ENCODE measurements at regions not wholly inside any gene's neighbourhood (a gene's known extent, or its start where the extent isn't known, plus 50 kb on each side); places are given as distances from the start of the nearest gene placed in this dataset.

- peak; percentile 23 for DNase-seq
These were observed 68.2 kb upstream of the TENM3 start for GRCh38 chr4:182174979-182175378.

GRCh38 chr4:182175788-182176519 is 67.2 kb upstream of the TENM3 start:
- no peak for DNase-seq

DNA sequence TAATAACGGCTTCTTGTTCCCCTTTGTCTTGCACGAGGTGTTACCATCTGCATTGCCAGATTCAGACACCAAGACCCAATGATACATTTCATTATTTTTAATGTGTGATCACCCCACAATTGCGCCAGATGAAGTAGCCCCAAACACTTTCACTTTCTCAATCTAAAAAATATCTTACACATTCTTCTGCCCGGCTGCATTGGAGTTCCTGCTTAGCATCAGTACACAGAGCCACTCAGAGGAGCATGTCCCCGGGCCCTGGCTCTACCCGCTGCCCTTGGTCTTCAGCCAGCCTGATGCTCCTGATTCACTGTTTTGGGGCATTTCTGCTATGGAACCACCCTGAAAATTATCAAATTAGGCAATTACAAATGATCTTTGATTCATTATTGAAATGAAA is 66.0 kb upstream of the TENM3 start:
- DNase-seq: no peak

- no peak for DNase-seq
These were observed 64.1 kb upstream of the TENM3 start for GRCh38 chr4:182179105-182179504.

DNA sequence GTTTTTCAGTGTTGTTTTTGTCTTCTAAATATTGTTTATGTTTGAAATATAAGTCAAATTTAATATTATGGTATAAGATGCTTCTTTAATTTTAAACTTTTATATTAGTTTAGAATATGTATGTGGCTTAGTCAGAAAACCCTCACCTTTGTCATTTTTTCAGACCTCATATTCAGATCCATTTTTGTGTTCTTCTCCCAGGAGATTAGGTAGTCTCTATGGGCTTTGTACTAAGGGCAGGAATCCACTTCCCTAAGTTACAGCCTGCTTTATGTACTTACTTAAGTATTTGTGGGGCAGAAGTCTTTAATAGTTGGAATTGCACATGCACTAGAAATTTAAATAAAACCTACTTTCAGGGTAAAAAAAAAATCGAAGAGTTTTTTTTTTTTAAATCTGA is 63.5 kb upstream of the TENM3 start:
- no peak for DNase-seq

- DNase-seq: no peak
These were observed 57.7 kb upstream of the TENM3 start for GRCh38 chr4:182185491-182185890.

DNA sequence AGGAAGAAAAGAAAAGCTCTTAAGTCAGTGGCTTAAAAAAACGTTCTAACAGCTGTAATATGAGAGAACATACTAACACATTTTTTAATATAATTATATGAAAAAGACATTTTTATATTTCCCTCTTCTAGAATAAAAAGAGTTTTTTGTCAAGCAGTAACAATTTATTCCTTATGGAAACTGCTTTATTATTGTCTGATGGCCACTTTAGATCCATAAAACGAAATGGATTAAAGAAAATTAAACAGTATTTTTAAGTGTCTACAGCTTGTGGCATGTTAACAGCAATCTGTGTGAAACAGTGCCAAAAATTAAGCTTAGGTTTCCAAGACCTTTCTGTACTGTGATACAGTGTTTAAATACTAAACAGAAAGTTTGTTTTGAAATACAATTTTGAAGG is 55.5 kb upstream of the TENM3 start:
- no peak for DNase-seq

DNA sequence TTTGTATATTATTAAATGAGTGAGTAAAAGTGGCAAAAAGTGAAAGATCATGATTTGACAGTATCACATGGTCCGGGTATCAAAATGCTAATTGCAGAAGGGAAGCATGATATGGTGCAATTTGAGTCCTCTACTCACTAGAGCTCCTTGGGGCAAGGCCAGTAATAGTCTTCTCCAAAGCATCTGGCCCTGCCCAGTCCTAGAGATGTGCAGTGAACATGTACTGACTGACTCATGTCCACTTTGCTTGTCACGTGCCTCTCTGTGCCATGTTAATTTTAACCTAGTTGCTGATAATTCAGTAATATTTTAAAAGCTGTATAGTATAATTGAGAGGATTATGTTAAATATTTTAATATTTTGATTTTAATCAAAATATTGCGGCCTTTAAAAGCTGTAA is 54.6 kb upstream of the TENM3 start:
- DNase-seq: no peak

DNA sequence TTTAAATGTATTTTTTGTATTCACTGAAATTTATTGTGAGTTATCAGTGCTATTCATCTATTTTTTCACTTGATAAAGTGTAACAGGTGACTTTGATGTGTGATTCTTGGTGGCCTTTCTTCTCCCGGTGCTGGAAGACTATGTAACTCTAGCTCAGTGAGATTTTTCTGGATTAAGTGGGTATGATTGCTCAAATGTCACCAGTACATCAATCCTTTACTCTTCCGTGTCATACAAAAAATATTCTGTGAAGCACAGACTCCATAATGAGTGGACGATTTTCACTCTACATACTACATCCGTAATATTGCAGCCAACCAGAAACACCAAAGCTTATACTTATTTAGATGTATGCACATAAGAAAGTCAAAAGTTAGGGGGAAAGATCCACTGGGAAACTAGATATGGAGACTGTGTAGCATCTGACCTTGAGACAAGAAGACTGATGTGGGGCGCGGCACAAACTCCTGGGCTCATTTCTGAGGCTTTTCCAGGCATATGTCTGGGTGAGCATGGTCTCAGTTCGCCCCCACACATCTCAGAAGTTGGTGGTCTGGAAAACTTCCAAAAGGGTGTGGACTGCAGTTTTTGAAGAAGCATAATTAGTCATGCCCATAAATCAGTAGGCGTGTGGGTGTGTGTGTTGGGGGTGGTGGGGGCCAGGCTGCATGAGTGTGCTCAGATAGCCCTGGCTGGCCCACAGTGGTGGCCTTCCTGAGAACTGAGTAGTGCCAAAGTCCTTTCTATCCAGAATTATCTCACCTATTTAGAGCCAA is 53.9 kb upstream of the TENM3 start:
- DNase-seq: no peak

DNA sequence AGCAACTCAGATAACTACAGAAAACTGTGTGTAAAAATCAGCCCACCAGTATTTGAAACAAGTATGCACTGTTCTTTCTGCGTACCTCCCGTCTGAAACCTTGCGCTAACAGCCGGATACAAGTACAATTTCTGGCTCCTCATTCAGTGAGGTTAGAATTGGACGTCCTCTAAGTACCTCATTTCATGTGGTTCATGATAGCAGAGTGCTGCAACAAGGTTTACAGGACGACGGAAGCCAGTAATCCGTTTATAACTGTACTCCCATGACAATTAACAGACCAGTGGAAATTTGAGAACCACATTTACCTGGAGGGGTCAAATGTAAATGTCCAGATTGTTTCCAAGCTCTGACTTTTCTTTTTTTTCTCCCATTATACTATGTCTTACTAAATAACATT is 52.9 kb upstream of the TENM3 start:
- no peak for DNase-seq

DNA sequence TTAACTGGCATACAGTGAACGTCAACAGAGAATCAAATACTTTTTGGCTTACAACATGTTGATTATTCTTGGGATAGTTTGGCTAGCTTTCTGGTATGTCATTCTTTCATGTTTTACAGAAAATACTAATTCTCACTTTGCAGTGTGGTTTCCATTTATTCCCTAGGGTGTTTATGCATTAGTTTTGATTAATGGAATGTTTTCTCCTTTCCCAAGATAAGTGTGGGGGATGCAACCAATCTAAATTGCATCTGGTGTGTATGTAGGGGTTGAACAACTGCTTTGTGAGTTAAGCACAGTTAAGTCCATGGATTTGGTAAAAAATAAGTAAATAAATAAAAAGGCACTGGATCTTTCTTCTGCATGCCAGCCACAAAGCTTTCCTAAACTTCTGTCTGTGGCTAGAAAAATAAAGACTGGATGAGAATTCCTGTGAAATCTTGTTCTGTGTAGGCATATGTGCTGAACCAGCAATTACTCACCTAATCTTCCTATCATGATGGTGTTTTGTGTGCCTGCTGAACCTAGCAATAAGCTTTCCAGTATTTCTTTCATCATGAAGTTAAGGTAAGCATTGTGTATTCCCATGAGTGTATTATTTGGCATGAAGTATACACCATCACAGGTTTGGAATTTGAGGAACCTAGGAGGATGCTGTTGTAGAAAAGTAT is 50.6 kb upstream of the TENM3 start:
- no peak for DNase-seq

- no peak for DNase-seq
These were observed 49.9 kb upstream of the TENM3 start for GRCh38 chr4:182193311-182193710.
